Neural crest cell (in vitro differentiated cells): ENCODE measurements at regions not wholly inside any gene's neighbourhood (a gene's known extent, or its start where the extent isn't known, plus 50 kb on each side); places are given as distances from the start of the nearest gene placed in this dataset.
"Not testable (repeated sequence)": the region's sequence is repeated elsewhere in the genome, so short reads cannot be mapped to it uniquely, and the experiment has no call there.

Experiments used
- DNase-seq: peaks from one replicate; pipeline ENCODE4 v3.0.0; 2021; ENCODE audit warnings: low read depth, mixed read lengths, low spot score
- H3K27ac Mint-ChIP-seq: one replicate; pipeline ENCODE4 v1.8.0; 2021; ENCODE audit warnings: mild to moderate bottlenecking, mixed read lengths; ENCODE audit not compliant: unreplicated experiment
- H3K27me3 Mint-ChIP-seq: 2 replicates; pipeline ENCODE4 v1.8.0; 2021; ENCODE audit warnings: low read depth, mild to moderate bottlenecking, mixed read lengths
- H3K36me3 Mint-ChIP-seq: 2 replicates; pipeline ENCODE4 v1.8.0; 2021; ENCODE audit warnings: low read depth, mild to moderate bottlenecking, mixed read lengths
- H3K4me1 Mint-ChIP-seq: 2 replicates; pipeline ENCODE4 v1.8.0; 2021; ENCODE audit warnings: mixed read lengths
- H3K4me3 Mint-ChIP-seq: one replicate; pipeline ENCODE4 v1.8.0; 2021; ENCODE audit warnings: mild to moderate bottlenecking, mixed read lengths
- H3K9me3 Mint-ChIP-seq: 2 replicates; pipeline ENCODE4 v1.8.0; 2021; ENCODE audit warnings: mixed read lengths
- CTCF ChIP-seq: fragments of 200-600 bp; sonication (generic); conservative IDR thresholded peaks from 2 replicates; pipeline ENCODE4 v1.5.0; 2021; ENCODE audit warnings: antibody characterized with exemption, mild to moderate bottlenecking

- H3K4me1 Mint-ChIP-seq = peaks cover 15% of the 10 kb centered on the region
- no peak for DNase-seq
- no peak for TF ChIP-seq CTCF
- peaks cover 2% of the 10 kb centered on the region for H3K9me3 Mint-ChIP-seq
- H3K27me3 Mint-ChIP-seq = no peaks in the 10 kb centered on the region
- no peak overlapping the region for H3K27ac Mint-ChIP-seq
- H3K4me3 Mint-ChIP-seq = no peak overlapping the region
- no peaks in the 10 kb centered on the region for H3K36me3 Mint-ChIP-seq
Observed at GRCh38 chr17:72472106-72472505, 351.3 kb downstream of the SOX9 start.

DNA sequence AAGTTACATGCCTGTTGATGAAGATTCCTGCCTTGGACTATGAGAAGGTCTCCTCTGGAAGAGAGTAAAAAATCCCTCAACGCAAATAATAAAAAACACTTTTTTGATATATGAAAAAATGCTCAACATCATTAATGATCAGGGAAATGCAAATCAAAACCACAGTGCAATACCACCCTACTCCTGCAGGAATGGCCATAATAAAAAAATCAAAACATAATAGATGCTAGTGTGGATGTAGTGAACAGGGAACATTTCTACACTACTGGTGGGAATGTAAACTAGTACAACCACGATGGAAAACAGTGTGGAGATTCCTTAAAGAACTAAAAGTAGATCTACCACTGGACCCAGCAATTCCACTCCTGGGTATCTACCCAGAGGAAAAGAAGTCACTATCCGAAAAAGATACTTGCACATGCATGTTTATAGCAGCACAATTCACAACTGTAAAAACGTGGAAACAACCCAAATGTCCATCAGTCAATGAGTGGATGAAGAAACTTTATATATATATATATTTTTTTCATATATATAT, 352.1 kb downstream of the SOX9 start:
- not testable (repeated sequence) for DNase-seq, H3K27me3 Mint-ChIP-seq, H3K36me3 Mint-ChIP-seq, H3K27ac Mint-ChIP-seq, H3K9me3 Mint-ChIP-seq, H3K4me3 Mint-ChIP-seq
- peaks cover 17% of the 10 kb centered on the region for H3K4me1 Mint-ChIP-seq

DNA sequence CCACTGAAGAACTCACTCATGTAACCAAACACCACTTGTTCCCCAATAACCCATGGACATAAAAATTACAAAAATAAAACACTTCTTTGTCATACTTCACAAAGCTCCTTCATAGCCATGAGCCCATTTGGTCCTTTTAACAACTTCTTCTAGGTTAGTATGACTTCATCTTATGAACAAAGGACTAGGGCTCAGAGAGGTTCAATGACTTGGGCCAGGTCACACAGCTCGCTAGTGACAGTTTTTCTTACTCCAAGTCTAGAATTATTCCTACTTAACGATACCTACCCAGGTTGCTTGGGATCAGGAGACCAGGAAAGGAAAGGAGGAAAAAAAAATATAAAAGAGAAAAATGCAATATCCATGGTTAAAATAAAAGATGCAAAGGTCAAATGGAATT, 353.4 kb downstream of the SOX9 start:
- Mint-ChIP-seq H3K36me3 (no peaks in the 10 kb centered on the region), H3K27ac (no peak overlapping the region), H3K4me1 (peaks cover 17% of the 10 kb centered on the region), H3K4me3 (no peak overlapping the region), H3K27me3 (no peaks in the 10 kb centered on the region), H3K9me3 (peaks cover 2% of the 10 kb centered on the region)
- TF ChIP-seq CTCF = no peak
- DNase-seq = no peak

DNA sequence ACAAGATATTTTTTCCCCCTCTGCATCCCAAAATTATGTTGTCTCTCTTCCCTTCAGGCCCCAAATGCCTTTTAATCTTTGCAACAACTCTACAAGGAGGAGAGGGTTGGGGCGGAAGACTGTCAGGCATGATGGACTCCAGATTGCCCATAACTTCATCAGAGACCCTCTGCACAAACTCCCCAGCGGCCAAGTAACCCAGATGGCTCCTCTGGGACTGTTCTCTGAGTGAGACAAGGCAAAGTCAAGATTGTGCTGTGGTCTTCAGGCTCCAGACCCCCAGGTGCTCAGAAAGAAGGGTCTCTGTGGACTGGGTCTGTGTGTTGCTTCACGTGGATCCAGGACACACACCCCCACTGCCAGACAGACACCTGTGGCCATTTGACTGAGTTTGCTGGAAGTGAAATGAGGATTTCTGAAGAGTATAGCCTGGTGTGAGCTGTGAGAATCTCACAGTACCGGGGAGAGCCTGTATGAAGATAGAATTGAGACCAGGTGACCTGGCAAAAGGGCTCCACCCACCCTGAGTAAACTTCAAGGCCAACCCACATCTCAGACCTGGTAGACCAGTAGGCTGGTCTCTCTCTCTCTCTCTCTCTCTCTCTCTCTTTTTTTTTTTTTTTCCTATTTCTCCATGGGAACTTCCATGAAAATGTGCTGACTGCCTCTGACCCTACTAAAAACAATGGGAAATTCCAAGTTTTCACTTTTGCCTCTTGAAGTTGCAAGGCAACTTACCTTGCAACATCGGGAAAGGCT, 354.1 kb downstream of the SOX9 start:
- no peaks in the 10 kb centered on the region for H3K36me3 Mint-ChIP-seq
- H3K4me1 Mint-ChIP-seq = peaks cover 17% of the 10 kb centered on the region
- no peaks in the 10 kb centered on the region for H3K27me3 Mint-ChIP-seq
- no peak overlapping the region for H3K27ac Mint-ChIP-seq
- no peak for DNase-seq
- H3K4me3 Mint-ChIP-seq = no peak overlapping the region
- peaks cover 2% of the 10 kb centered on the region for H3K9me3 Mint-ChIP-seq
- no peak for TF ChIP-seq CTCF

DNA sequence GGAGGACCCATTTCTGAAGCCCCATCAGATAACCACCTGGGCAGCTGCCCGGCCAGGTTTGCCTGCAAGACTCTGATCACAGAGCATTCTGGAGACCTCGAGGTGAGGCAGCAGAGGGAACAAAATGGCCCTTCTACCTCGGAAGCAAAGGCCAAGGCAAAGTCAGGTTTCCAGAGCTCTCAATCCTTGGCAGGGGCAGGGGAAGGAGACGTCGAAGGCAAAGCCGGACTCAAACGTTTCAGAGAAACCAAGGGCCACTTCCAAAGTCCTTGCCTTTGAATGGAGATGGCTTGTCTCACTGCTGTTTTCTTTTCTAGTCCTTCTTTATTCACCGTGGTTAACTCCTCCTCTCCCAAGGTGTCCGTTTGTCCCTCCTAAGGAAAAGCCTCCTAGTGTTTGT, 355.3 kb downstream of the SOX9 start:
- DNase-seq = no peak
- Mint-ChIP-seq H3K9me3 (peaks cover 2% of the 10 kb centered on the region), H3K27ac (no peak overlapping the region), H3K36me3 (no peaks in the 10 kb centered on the region), H3K4me3 (no peak overlapping the region), H3K4me1 (peaks cover 17% of the 10 kb centered on the region), H3K27me3 (no peaks in the 10 kb centered on the region)
- no peak for TF ChIP-seq CTCF

GRCh38 chr17:72476575-72476986, 355.8 kb downstream of the SOX9 start:
- H3K27me3 Mint-ChIP-seq = no peaks in the 10 kb centered on the region
- H3K27ac Mint-ChIP-seq = no peak overlapping the region
- no peaks in the 10 kb centered on the region for H3K36me3 Mint-ChIP-seq
- H3K4me3 Mint-ChIP-seq = no peak overlapping the region
- TF ChIP-seq CTCF = no peak
- no peak for DNase-seq
- peaks cover 17% of the 10 kb centered on the region for H3K4me1 Mint-ChIP-seq
- H3K9me3 Mint-ChIP-seq = peaks cover 2% of the 10 kb centered on the region
